HCT116 (cell line): ENCODE measurements at regions not wholly inside any gene's neighbourhood (a gene's known extent, or its start where the extent isn't known, plus 50 kb on each side); places are given as distances from the start of the nearest gene placed in this dataset.

Experiments
- ATAC-seq: fragments of 200-7000 bp; cut with Tn5 transposase; 2 replicates; pipeline ENCODE4 v1.9.1; 2020; ENCODE audit warnings: mild to moderate bottlenecking, moderate library complexity
- BruUV-seq: library from RNA; stranded (reverse); fragments of 400-500 nt; replicated peaks from 2 replicates; lab custom pipeline; 2021; lab: Mats Ljungman, UMichigan
- CTCF ChIA-PET: fragments of 300-600 bp; sonication (Branson Sonifier 250); formaldehyde crosslinking; loops from one replicate; lab custom pipeline; 2021; ENCODE audit warnings: antibody characterized with exemption; lab: Charles Lee
- POLR2A ChIA-PET: fragments of 300-600, 350-600 bp; sonication (Branson Sonifier 250); formaldehyde crosslinking; loops from one replicate; lab custom pipeline; 2021; ENCODE audit warnings: antibody characterized with exemption; lab: Charles Lee
- RAD21 ChIA-PET, 2 experiments: fragments of 300-600 bp; sonication (Branson Sonifier 250); formaldehyde crosslinking; loops; one replicate each; lab custom pipeline; 2023; ENCODE audit warnings: low total read pairs in 2 of 2; ENCODE audit not compliant: uncharacterized antibody in 2 of 2, unreplicated experiment in 2 of 2, low non-redundant PET in 1 of 2; lab: Charles Lee
- DNase-seq: peaks from one replicate; pipeline ENCODE4 v3.0.0-alpha.2; 2010; ENCODE audit warnings: low read depth, low spot score
- H2AFZ ChIP-seq: fragments of 200-600 bp; shearing (Covaris generic), sonication (generic); 2 replicates; pipeline ENCODE4 v1.6.1; 2017; ENCODE audit warnings: low read depth, mixed run types, mixed read lengths, antibody characterized with exemption, low read length; ENCODE audit not compliant: poor library complexity, severe bottlenecking
- H3K27ac ChIP-seq: 2 replicates; pipeline ENCODE4 v1.5.1; 2012; ENCODE audit warnings: low read depth, low read length
- H3K27me3 ChIP-seq: fragments of 200-600 bp; sonication (generic); 2 replicates; pipeline ENCODE4 v1.6.1; 2016; ENCODE audit warnings: mixed run types, low read length, mixed read lengths; ENCODE audit not compliant: insufficient read depth
- H3K36me3 ChIP-seq, 2 experiments: fragments of 200-500 bp in 1 of 2; fragments of 200-600 bp in 1 of 2; sonication (Bioruptor generic) in 1 of 2; sonication (generic) in 1 of 2; 2 replicates each; pipeline versions ENCODE4 v1.5.1 to v1.6.1; 2014 to 2016; ENCODE audit warnings: low read length in 2 of 2, inconsistent platforms in 1 of 2, mixed read lengths in 1 of 2, mixed run types in 1 of 2; ENCODE audit not compliant: insufficient read depth in 2 of 2, control insufficient read depth in 1 of 2
- H3K4me1 ChIP-seq, 2 experiments: fragments of 200-600 bp in 1 of 2; sonication (generic) in 1 of 2; 2 replicates each; pipeline versions ENCODE4 v1.5.1 to v1.6.1; 2012 to 2017; ENCODE audit warnings: low read length in 2 of 2, inconsistent platforms in 1 of 2, mild to moderate bottlenecking in 1 of 2, mixed read lengths in 1 of 2, mixed run types in 1 of 2, moderate library complexity in 1 of 2; ENCODE audit not compliant: insufficient read depth in 2 of 2, control insufficient read depth in 1 of 2
- H3K4me2 ChIP-seq: fragments of 200-600 bp; sonication (generic); 2 replicates; pipeline ENCODE4 v1.6.1; 2017; ENCODE audit warnings: mixed run types, low read length, mixed read lengths
- H3K4me3 ChIP-seq, 2 experiments: fragments of 200-600 bp in 1 of 2; sonication (generic) in 1 of 2; replicated peaks in 1 of 2; 2 replicates each; pipeline ENCODE4 v1.5.1; 2011 to 2016; ENCODE audit warnings: low read length in 2 of 2, control low read depth in 1 of 2, low read depth in 1 of 2, mild to moderate bottlenecking in 1 of 2, mixed read lengths in 1 of 2, mixed run types in 1 of 2
- H3K79me2 ChIP-seq: fragments of 200-600 bp; sonication (generic); 2 replicates; pipeline ENCODE4 v1.6.1; 2017; ENCODE audit warnings: mild to moderate bottlenecking, mixed run types, low read length, moderate library complexity, mixed read lengths; ENCODE audit not compliant: insufficient read depth
- H3K9ac ChIP-seq: fragments of 200-600 bp; sonication (generic); 2 replicates; pipeline ENCODE4 v1.6.1; 2016; ENCODE audit warnings: low read length, mixed read lengths
- H3K9me2 ChIP-seq: fragments of 200-600 bp; sonication (generic), shearing (Covaris generic); 2 replicates; pipeline ENCODE4 v1.6.1; 2017; ENCODE audit warnings: mixed run types, mild to moderate bottlenecking, moderate library complexity; ENCODE audit not compliant: insufficient read depth
- H3K9me3 ChIP-seq, 2 experiments: fragments of 200-500 bp in 1 of 2; fragments of 200-600 bp in 1 of 2; sonication (Bioruptor generic) in 1 of 2; sonication (generic) in 1 of 2; 2 replicates each; pipeline ENCODE4 v1.6.1; 2014 to 2017; ENCODE audit warnings: low read length in 2 of 2, mixed read lengths in 2 of 2, inconsistent platforms in 1 of 2, low read depth in 1 of 2, mild to moderate bottlenecking in 1 of 2, mixed run types in 1 of 2, moderate library complexity in 1 of 2; ENCODE audit not compliant: control insufficient read depth in 1 of 2, insufficient read depth in 1 of 2
- H4K20me1 ChIP-seq: fragments of 200-600 bp; sonication (generic), shearing (Covaris generic); 2 replicates; pipeline ENCODE4 v1.6.1; 2017; ENCODE audit warnings: mixed run types, mild to moderate bottlenecking, moderate library complexity; ENCODE audit not compliant: insufficient read depth
- CBX3 ChIP-seq: IDR thresholded peaks from 2 replicates; pipeline ENCODE4 v1.6.1; 2012; ENCODE audit warnings: low read depth
- ELF1 ChIP-seq: IDR thresholded peaks from 2 replicates; pipeline ENCODE4 v1.6.1; 2012; ENCODE audit warnings: low read depth, borderline replicate concordance
- EZH2 ChIP-seq: fragments of 200-600 bp; sonication (generic); IDR thresholded peaks from 2 replicates; pipeline ENCODE4 v1.6.1; 2017; ENCODE audit warnings: antibody characterized with exemption, mixed run types
- EZH2phosphoT487 ChIP-seq: fragments of 200-600 bp; IDR thresholded peaks from 2 replicates; pipeline ENCODE4 v1.6.1; 2018; ENCODE audit warnings: antibody characterized with exemption, borderline replicate concordance
- FOSL1 ChIP-seq: IDR thresholded peaks from 2 replicates; pipeline ENCODE4 v1.6.1; 2012; ENCODE audit warnings: low read depth
- JUND ChIP-seq: IDR thresholded peaks from 2 replicates; pipeline ENCODE4 v1.6.1; 2012
- SIN3A ChIP-seq: IDR thresholded peaks from 2 replicates; pipeline ENCODE4 v1.6.1; 2012; ENCODE audit warnings: low read depth
- TCF7L2 ChIP-seq: IDR thresholded peaks from 2 replicates; pipeline ENCODE4 v1.7.0; 2011; ENCODE audit warnings: borderline replicate concordance, inconsistent platforms; ENCODE audit not compliant: insufficient read depth, insufficient read length; ENCODE audit errors: extremely low read depth
- ZFX ChIP-seq: fragments of 450-650 bp; IDR thresholded peaks from 2 replicates; pipeline ENCODE4 v1.6.1; 2017
- intact Hi-C: fragments of 100-400 bp; cut with micrococcal nuclease; formaldehyde crosslinking; loops from 2 replicates; pipeline ENCODE4 v1.10.0; 2022
- TF ChIP-seq, protein P1 (sequence below): IDR thresholded peaks from 2 replicates; pipeline ENCODE4 v1.6.1; 2012

DNA sequence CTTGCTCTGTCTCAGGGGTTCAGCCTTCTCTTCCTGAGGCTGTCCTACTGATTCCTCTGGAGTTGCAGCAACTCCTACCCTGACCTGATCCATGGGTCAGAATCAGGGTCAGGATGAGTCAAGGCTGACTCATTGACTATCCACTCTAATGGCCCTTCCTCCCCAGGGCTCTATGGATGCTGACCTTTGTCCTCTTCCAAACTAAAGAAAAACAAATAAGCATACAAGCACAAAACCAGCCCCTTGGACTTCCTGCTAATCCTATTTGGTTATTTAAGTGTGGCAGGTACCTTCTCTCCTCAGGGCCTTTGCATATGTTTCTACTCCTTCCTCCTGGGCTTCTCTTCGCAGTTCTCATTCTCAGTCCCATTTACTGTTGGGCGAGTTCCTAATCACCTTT, 204.5 kb upstream of the NAV2 start:
- Histone ChIP-seq H3K9me2 (no peaks in the 10 kb centered on the region), H3K4me3 (no peak overlapping the region), H3K9ac (no peak overlapping the region), H3K79me2 (no peaks in the 10 kb centered on the region), H3K4me2 (peak overlapping the region; percentile 30), H3K4me1 (peaks cover 8 to 10% of the 10 kb centered on the region in 2 experiments; a peak in 3 of 4 replicates), H3K9me3 (no peaks in the 10 kb centered on the region), H2AFZ (no peak overlapping the region), H4K20me1 (no peaks in the 10 kb centered on the region), H3K27me3 (peaks cover 65% of the 10 kb centered on the region), H3K27ac (no peak overlapping the region), H3K36me3 (no peaks in the 10 kb centered on the region)
- ATAC-seq (peak; percentile 58), DNase-seq (no peak)
- ChIA-PET POLR2A (no interaction called here), RAD21 (no interaction called here), CTCF (no interaction called here)
- TF ChIP-seq JUND (0 out of 2 replicates have a peak, but pooled peaks have one; percentile 16), ELF1 (no peak), FOSL1 (peak; percentile 65), CBX3 (no peak)
- TF ChIP-seq, protein P1, sequence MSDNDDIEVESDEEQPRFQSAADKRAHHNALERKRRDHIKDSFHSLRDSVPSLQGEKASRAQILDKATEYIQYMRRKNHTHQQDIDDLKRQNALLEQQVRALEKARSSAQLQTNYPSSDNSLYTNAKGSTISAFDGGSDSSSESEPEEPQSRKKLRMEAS: no peak
- BruUV-seq: no TSS peak
- intact Hi-C loops: no loop called here

DNA sequence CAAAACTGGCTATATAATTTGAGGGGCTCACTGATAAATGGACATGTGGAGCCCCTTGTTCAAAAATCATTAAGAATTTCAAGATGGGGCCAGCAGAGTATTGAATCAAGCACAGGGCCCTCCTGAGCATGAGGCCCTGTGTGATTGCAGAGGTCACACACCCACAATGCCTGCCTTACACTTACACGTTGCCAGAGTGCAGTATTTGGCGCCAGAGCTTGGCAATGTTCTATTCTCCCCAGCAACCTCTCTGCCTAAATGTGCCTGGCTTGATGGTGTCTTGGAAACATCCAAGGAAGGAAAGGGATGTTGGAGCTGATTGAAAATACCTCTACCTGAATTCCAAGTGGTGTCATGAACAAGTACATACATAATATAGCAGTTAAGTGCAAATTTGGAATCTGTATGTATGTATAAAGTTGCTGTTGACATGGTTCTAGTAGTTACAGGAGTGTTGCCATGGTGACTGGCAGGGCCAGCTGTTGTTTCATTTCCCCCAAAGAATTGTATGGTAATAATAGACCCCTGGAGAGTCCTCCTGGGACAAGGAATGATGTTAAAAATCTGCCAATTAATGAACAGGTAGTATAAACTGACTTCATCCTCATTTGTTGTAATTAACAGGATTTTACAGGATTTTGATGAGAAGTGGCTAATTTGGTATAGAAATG, 205.7 kb upstream of the NAV2 start:
- Histone ChIP-seq H3K9ac (no peak overlapping the region), H2AFZ (no peak overlapping the region), H3K4me1 (peaks cover 8 to 10% of the 10 kb centered on the region in 2 experiments; a peak in 3 of 4 replicates), H3K4me3 (no peak overlapping the region), H3K9me2 (no peaks in the 10 kb centered on the region), H3K9me3 (no peaks in the 10 kb centered on the region), H4K20me1 (no peaks in the 10 kb centered on the region), H3K36me3 (no peaks in the 10 kb centered on the region), H3K79me2 (no peaks in the 10 kb centered on the region), H3K4me2 (no peak overlapping the region), H3K27ac (no peak overlapping the region), H3K27me3 (peaks cover 59% of the 10 kb centered on the region)
- TF ChIP-seq CBX3 (no peak), ZFX (no peak), TCF7L2 (no peak), SIN3A (no peak), EZH2 (no peak), EZH2phosphoT487 (no peak)
- ChIA-PET POLR2A (no interaction called here), RAD21 (no interaction called here), CTCF (no interaction called here)
- DNase-seq (no peak), ATAC-seq (no peak)
- intact Hi-C loops: no loop called here
- no TSS peak for BruUV-seq
